ENCODE measurements at regions not wholly inside any gene's neighbourhood (a gene's known extent, or its start where the extent isn't known, plus 50 kb on each side); places are given as distances from the start of the nearest gene placed in this dataset.

DNA sequence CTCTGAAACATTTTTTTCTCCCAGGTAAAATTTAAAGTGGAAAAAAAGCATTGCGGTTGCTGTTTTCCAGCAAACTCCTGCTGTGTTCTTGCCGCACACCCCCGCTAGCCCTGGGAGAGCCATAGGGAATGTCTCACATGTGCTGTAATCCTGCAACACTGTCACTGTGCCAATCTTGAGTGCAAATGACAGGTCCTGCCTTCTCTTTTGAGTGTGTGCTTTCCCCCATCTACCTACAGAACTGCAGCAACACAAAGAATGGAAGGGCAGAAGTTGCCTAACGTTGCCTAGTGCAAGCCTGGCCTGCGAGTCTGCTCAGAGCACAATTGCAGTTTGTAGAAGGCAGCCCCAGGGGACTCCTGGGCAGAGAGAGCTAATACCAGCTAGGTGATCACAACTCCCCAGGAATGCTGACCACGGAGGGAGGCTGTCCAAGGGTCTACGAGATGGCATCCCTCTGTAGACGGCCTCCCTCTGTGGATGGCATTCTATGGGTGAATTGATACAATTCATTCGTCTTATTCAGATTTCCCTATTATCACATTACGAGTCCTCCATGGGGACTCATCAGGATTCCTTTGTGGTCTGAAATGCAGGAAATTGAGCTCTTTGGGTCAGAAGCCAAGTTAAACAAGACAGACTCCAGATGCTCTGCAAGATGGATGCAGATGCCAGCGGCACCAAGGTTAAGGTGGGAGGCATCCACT lies 172.6 kb upstream of the S1PR3 start:
- WGBS, 2 donors: 68 to 72% methylated on average over 11 of the region's 11 CpGs
- H3K4me3 ChIP-seq (ENCODE audit: low read depth, poor library complexity, severe bottlenecking): no peak overlapping the region
- DNase-seq (ENCODE audit: low spot score in 2 of 2): no peak
- intact Hi-C loops (cut with DNase I; ENCODE audit: low total_unique reads): no loop called here
- TF ChIP-seq, protein P1, sequence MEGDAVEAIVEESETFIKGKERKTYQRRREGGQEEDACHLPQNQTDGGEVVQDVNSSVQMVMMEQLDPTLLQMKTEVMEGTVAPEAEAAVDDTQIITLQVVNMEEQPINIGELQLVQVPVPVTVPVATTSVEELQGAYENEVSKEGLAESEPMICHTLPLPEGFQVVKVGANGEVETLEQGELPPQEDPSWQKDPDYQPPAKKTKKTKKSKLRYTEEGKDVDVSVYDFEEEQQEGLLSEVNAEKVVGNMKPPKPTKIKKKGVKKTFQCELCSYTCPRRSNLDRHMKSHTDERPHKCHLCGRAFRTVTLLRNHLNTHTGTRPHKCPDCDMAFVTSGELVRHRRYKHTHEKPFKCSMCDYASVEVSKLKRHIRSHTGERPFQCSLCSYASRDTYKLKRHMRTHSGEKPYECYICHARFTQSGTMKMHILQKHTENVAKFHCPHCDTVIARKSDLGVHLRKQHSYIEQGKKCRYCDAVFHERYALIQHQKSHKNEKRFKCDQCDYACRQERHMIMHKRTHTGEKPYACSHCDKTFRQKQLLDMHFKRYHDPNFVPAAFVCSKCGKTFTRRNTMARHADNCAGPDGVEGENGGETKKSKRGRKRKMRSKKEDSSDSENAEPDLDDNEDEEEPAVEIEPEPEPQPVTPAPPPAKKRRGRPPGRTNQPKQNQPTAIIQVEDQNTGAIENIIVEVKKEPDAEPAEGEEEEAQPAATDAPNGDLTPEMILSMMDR (IDR thresholded peaks at IDR 0.05): no peak

DNA sequence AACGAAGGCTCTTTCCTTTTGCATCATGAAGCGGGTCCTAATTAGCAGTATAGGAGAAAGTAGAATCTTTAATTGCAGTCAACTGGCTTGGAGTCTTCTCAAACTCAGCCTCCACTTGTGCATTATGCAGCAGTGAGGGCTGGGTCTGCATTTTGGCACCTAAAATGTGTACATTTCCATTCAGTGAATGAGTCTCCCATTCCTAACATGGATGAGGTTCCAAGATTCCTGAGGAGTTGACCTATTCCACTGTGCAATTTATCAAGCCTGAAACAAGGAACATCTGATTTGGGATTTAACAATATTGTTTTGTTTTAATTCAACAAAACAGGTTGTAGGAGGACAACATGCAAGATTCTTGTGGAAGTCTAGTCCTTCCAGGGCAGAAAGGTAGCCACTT lies 171.8 kb upstream of the S1PR3 start:
- H3K4me3 ChIP-seq (ENCODE audit: low read depth, poor library complexity, severe bottlenecking): no peak overlapping the region
- intact Hi-C loops (cut with DNase I; ENCODE audit: low total_unique reads): no loop called here
- TF ChIP-seq, protein P1 (IDR thresholded peaks at IDR 0.05): no peak
- TF ChIP-seq POLR2A (IDR thresholded peaks at IDR 0.05): no peak
- DNase-seq (ENCODE audit: low spot score in 2 of 2): no peak
- WGBS, 2 donors: 89 to 96% methylated on average over 2 of the region's 2 CpGs

DNA sequence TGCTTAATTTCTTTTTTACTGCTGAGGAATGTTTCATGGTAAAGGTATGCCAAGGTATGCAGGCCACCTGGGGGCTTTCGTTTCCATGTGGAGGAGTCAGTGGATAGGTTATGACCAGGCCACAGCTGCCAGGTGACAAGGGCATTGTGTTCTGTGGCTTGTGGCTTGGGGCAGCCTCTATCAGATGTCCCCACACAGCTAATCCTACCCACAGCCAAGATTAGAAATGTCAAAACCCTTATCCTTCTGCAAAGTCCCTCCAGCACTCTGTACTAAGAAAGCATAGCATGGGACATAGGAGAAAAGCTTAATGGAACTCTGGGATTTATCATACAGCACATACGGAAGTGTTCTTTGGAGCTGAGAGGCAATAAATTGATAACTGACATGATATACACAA lies 171.2 kb upstream of the S1PR3 start:
- DNase-seq (ENCODE audit: low spot score in 2 of 2): no peak
- WGBS, 2 donors: 78 to 79% methylated on average over 2 of the region's 2 CpGs
- no peak overlapping the region for H3K4me3 ChIP-seq (ENCODE audit: low read depth, poor library complexity, severe bottlenecking)
- TF ChIP-seq, protein P1 (IDR thresholded peaks at IDR 0.05): no peak
- no peak for TF ChIP-seq POLR2A (IDR thresholded peaks at IDR 0.05)
- intact Hi-C loops (cut with DNase I; ENCODE audit: low total_unique reads): no loop called here

DNA sequence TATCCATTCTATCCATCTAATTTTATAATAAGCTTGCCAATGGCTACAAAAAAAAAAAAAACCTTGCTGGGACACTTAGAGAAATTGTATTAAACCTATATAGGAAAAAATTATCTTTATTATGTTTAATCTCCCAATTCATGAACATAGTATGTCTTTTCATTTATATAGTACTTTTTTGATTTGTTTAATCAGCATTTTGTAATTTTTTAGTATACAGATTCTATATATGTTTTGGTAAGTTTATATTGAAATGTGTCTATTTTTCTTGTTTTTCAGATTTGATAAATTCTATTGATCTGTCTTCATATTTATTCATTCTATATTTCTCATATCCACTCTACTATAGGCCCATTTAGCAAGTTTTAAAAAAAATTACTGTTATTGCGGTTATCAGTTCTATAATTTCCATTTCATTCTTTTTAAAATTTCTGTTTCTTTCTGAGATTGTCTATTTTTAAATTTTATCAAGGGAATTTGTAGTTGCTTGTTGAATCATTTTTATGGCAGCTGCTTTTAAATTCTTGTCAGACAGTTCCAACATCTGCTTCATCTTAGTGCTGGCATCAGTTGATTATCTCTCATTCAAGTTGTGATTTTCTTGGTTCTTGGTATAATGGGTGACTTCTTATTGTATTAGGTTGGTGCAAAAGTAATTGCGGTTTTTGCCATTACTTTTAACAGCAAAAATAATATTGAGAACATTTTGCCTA lies 170.1 kb upstream of the S1PR3 start:
- H3K4me3 ChIP-seq (ENCODE audit: low read depth, poor library complexity, severe bottlenecking): no peak overlapping the region
- WGBS, 2 donors: 67 to 69% methylated on average over 2 of the region's 2 CpGs
- no peak for DNase-seq (ENCODE audit: low spot score in 2 of 2)
- intact Hi-C loops (cut with DNase I; ENCODE audit: low total_unique reads): no loop called here
- TF ChIP-seq POLR2A (IDR thresholded peaks at IDR 0.05): no peak
- TF ChIP-seq, protein P1 (IDR thresholded peaks at IDR 0.05): no peak

DNA sequence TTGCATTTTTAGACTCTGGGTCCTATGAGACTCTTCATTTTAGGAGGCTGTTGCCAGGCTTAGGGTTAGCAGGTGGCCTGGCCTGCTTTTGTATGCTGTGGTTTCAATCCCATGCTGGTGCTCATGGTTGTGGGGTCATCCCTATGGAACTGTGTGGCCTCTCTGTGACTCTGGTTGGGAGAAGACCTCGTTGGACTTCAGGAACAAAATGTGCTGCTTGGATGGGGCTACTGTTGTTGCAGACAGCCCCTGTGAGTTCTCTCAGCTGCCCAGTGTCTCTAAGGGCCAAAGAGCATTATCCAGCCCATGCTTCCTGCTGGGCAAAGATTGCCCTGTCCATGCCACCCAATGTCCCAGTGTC lies 169.5 kb upstream of the S1PR3 start:
- intact Hi-C loops (cut with DNase I; ENCODE audit: low total_unique reads): no loop called here
- no peak overlapping the region for H3K4me3 ChIP-seq (ENCODE audit: low read depth, poor library complexity, severe bottlenecking)
- TF ChIP-seq, protein P1 (IDR thresholded peaks at IDR 0.05): no peak
- no peak for TF ChIP-seq POLR2A (IDR thresholded peaks at IDR 0.05)
- no peak for DNase-seq (ENCODE audit: low spot score in 2 of 2)
- WGBS, 2 donors: 37 to 40% methylated on average over 1 of the region's 1 CpG

Data from lower leg skin (tissue), 4 donors.